H1 (cell line): ENCODE measurements at regions not wholly inside any gene's neighbourhood (a gene's known extent, or its start where the extent isn't known, plus 50 kb on each side); places are given as distances from the start of the nearest gene placed in this dataset.

Experiments
- CTCF ChIA-PET: fragments of 300-600 bp; sonication (Branson Sonifier 250); formaldehyde crosslinking; loops from one replicate; lab custom pipeline; 2021; ENCODE audit not compliant: partially characterized antibody; lab: Charles Lee
- POLR2A ChIA-PET: fragments of 300-600 bp; sonication (Branson Sonifier 250); formaldehyde crosslinking; loops from one replicate; lab custom pipeline; 2021; ENCODE audit warnings: inconsistent platforms; ENCODE audit not compliant: partially characterized antibody; lab: Charles Lee
- DNase-seq, 2 experiments: peaks; one replicate each; pipeline versions ENCODE4 v3.0.0 to v3.0.0-alpha.2; 2010 to 2022; ENCODE audit warnings: low spot score in 2 of 2, low read depth in 1 of 2, mixed read lengths in 1 of 2
- FAIRE-seq: peaks from 2 replicates; lab custom pipeline; 2011; peaks lifted over from hg19 to GRCh38; lab: Jason Lieb, UNC
- H2AFZ ChIP-seq: 2 replicates; pipeline ENCODE4 v1.8.1; 2012; ENCODE audit warnings: low read length, inconsistent platforms
- H2AK5ac ChIP-seq: 2 replicates; pipeline ENCODE4 v1.6.1; 2013; ENCODE audit warnings: low read depth, low read length
- H2BK120ac ChIP-seq: replicated peaks from 2 replicates; pipeline ENCODE3; 2013; ENCODE audit warnings: low read depth, low read length, inconsistent platforms
- H2BK12ac ChIP-seq: 2 replicates; pipeline ENCODE4 v1.6.1; 2013; ENCODE audit warnings: low read depth, low read length
- H2BK15ac ChIP-seq: 2 replicates; pipeline ENCODE4 v1.6.1; 2013; ENCODE audit warnings: low read length
- H2BK20ac ChIP-seq: 2 replicates; pipeline ENCODE4 v1.6.1; 2013; ENCODE audit warnings: low read length
- H2BK5ac ChIP-seq: 2 replicates; pipeline ENCODE4 v1.6.1; 2013; ENCODE audit warnings: low read depth, low read length
- H3K14ac ChIP-seq: 2 replicates; pipeline ENCODE4 v1.6.1; 2013; ENCODE audit warnings: inconsistent platforms; ENCODE audit not compliant: insufficient read length
- H3K18ac ChIP-seq: 2 replicates; pipeline ENCODE4 v1.6.1; 2013; ENCODE audit warnings: low read length; ENCODE audit errors: extremely low read depth
- H3K23ac ChIP-seq: 2 replicates; pipeline ENCODE4 v1.6.1; 2013; ENCODE audit warnings: inconsistent platforms; ENCODE audit not compliant: insufficient read length
- H3K23me2 ChIP-seq: 2 replicates; pipeline ENCODE4 v1.6.1; 2013; ENCODE audit warnings: low read depth, low read length
- H3K27ac ChIP-seq: 2 replicates; pipeline ENCODE4 v1.6.1; 2011; ENCODE audit warnings: low read depth, low read length, inconsistent platforms
- H3K27me3 ChIP-seq, 4 experiments: replicated peaks in 1 of 4; 1 replicate in 1 of 4; 2 replicates in 3 of 4; pipeline versions ENCODE4 v1.6.1 to v1.8.1; 2011 to 2013; ENCODE audit warnings: low read length in 3 of 4, mild to moderate bottlenecking in 3 of 4, inconsistent platforms in 2 of 4, mixed read lengths in 2 of 4, moderate library complexity in 1 of 4; ENCODE audit not compliant: control insufficient read depth in 3 of 4, insufficient read depth in 3 of 4; ENCODE audit errors: extremely low read depth in 1 of 4
- H3K36me3 ChIP-seq, 4 experiments: 2 replicates each; pipeline versions ENCODE4 v1.6.1 to v1.8.1; 2011 to 2013; ENCODE audit warnings: mild to moderate bottlenecking in 4 of 4, low read length in 3 of 4, moderate library complexity in 2 of 4, control low read depth in 1 of 4, inconsistent platforms in 1 of 4; ENCODE audit not compliant: insufficient read depth in 4 of 4, control insufficient read depth in 2 of 4
- H3K4ac ChIP-seq: replicated peaks from 2 replicates; pipeline ENCODE3; 2013; ENCODE audit warnings: low read length, low read depth, mixed read lengths, inconsistent platforms; ENCODE audit not compliant: insufficient read length
- H3K4me1 ChIP-seq, 4 experiments: replicated peaks in 1 of 4; 1 replicate in 1 of 4; 2 replicates in 3 of 4; pipeline versions ENCODE4 v1.6.1 to v1.8.1; 2011 to 2013; ENCODE audit warnings: low read length in 3 of 4, inconsistent platforms in 2 of 4, mixed read lengths in 1 of 4; ENCODE audit not compliant: insufficient read depth in 4 of 4, control insufficient read depth in 3 of 4
- H3K4me2 ChIP-seq, 2 experiments: 2 replicates each; pipeline versions ENCODE4 v1.6.1 to v1.8.1; 2011 to 2013; ENCODE audit warnings: low read depth in 2 of 2, low read length in 2 of 2, control low read depth in 1 of 2, inconsistent platforms in 1 of 2, mild to moderate bottlenecking in 1 of 2; ENCODE audit not compliant: insufficient read depth in 1 of 2
- H3K4me3 ChIP-seq, 4 experiments: fragments of 200-600, 300-600 bp in 1 of 4; sonication (generic), shearing (Covaris generic), sonication (Bioruptor Twin) in 1 of 4; 2 replicates each; pipeline versions ENCODE4 v1.5.1 to v1.8.1; 2011 to 2016; ENCODE audit warnings: low read length in 4 of 4, low read depth in 3 of 4, control low read depth in 2 of 4, inconsistent platforms in 2 of 4, mild to moderate bottlenecking in 2 of 4, mixed read lengths in 1 of 4, moderate library complexity in 1 of 4; ENCODE audit not compliant: insufficient read depth in 2 of 4; ENCODE audit errors: extremely low read depth in 1 of 4
- H3K56ac ChIP-seq: replicated peaks from 2 replicates; pipeline ENCODE3; 2013; ENCODE audit warnings: low read depth, mild to moderate bottlenecking, mixed read lengths, low read length, inconsistent platforms; ENCODE audit not compliant: insufficient read length
- H3K79me1 ChIP-seq: 2 replicates; pipeline ENCODE4 v1.6.1; 2013; ENCODE audit warnings: low read depth, low read length, control low read depth
- H3K79me2 ChIP-seq, 2 experiments: 2 replicates each; pipeline versions ENCODE4 v1.6.1 to v1.8.1; 2012 to 2013; ENCODE audit warnings: low read length in 2 of 2, mild to moderate bottlenecking in 2 of 2, inconsistent platforms in 1 of 2; ENCODE audit not compliant: insufficient read depth in 2 of 2, control insufficient read depth in 1 of 2
- H3K9ac ChIP-seq, 4 experiments: replicated peaks in 1 of 4; 1 replicate in 1 of 4; 2 replicates in 3 of 4; pipeline versions ENCODE4 v1.6.1 to v1.8.1; 2011 to 2013; ENCODE audit warnings: low read depth in 3 of 4, low read length in 3 of 4, control low read depth in 2 of 4, mild to moderate bottlenecking in 2 of 4, moderate library complexity in 2 of 4, inconsistent platforms in 1 of 4; ENCODE audit errors: extremely low read depth in 1 of 4
- H3K9me3 ChIP-seq, 2 experiments: 2 replicates each; pipeline versions ENCODE4 v1.6.1 to v1.8.1; 2012 to 2013; ENCODE audit warnings: mild to moderate bottlenecking in 2 of 2, moderate library complexity in 2 of 2, control low read depth in 1 of 2, inconsistent platforms in 1 of 2, low read depth in 1 of 2, low read length in 1 of 2, mixed read lengths in 1 of 2; ENCODE audit not compliant: insufficient read depth in 2 of 2
- H4K20me1 ChIP-seq, 2 experiments: replicated peaks in 1 of 2; 2 replicates each; pipeline versions ENCODE3 to v1.8.1; 2011 to 2013; ENCODE audit warnings: inconsistent platforms in 2 of 2, low read length in 2 of 2, mild to moderate bottlenecking in 1 of 2; ENCODE audit not compliant: insufficient read depth in 2 of 2, control insufficient read depth in 1 of 2
- H4K5ac ChIP-seq: 2 replicates; pipeline ENCODE4 v1.6.1; 2013; ENCODE audit warnings: low read length, low read depth, mixed read lengths, inconsistent platforms; ENCODE audit not compliant: insufficient read length
- H4K8ac ChIP-seq: 2 replicates; pipeline ENCODE4 v1.8.0; 2013; ENCODE audit warnings: mild to moderate bottlenecking, moderate library complexity, low read length, inconsistent platforms; ENCODE audit not compliant: insufficient read depth; ENCODE audit errors: extremely low read depth
- H4K91ac ChIP-seq: replicated peaks from 2 replicates; pipeline ENCODE3; 2013; ENCODE audit warnings: low read length, mixed read lengths, inconsistent platforms; ENCODE audit not compliant: insufficient read length
- CREB1 ChIP-seq: IDR thresholded peaks from 2 replicates; pipeline ENCODE4 v1.6.1; 2012; ENCODE audit warnings: inconsistent platforms
- CTBP2 ChIP-seq: IDR thresholded peaks from 2 replicates; pipeline ENCODE4 v1.7.0; 2011; ENCODE audit warnings: borderline replicate concordance, mild to moderate bottlenecking, moderate library complexity, mixed read lengths, low read length; ENCODE audit not compliant: insufficient read depth, insufficient read length
- EGR1 ChIP-seq: IDR thresholded peaks from 2 replicates; pipeline ENCODE4 v1.6.1; 2011; ENCODE audit warnings: low read depth, low read length, borderline replicate concordance
- RFX5 ChIP-seq: IDR thresholded peaks from 2 replicates; pipeline ENCODE4 v1.6.1; 2011; ENCODE audit warnings: low read depth, low read length, improper control_type of control experiment, borderline replicate concordance
- RNF2 ChIP-seq: fragments of 200-900, 300-1000 bp; sonication (generic); IDR thresholded peaks from 2 replicates; pipeline ENCODE4 v1.7.1; 2016; ENCODE audit warnings: borderline replicate concordance, low read depth, mild to moderate bottlenecking, antibody characterized with exemption, low read length; ENCODE audit not compliant: poor library complexity, severe bottlenecking; ENCODE audit errors: missing control alignments
- SAP30 ChIP-seq: fragments of 300-600 bp; sonication (generic); IDR thresholded peaks from 2 replicates; pipeline ENCODE4 v1.7.1; 2012; ENCODE audit warnings: low read length, moderate library complexity, mild to moderate bottlenecking, inconsistent platforms; ENCODE audit not compliant: insufficient read depth, insufficient replicate concordance
- SP2 ChIP-seq: IDR thresholded peaks from 2 replicates; pipeline ENCODE4 v1.6.1; 2012; ENCODE audit warnings: mild to moderate bottlenecking, low read length, inconsistent platforms
- WGBS, 2 experiments: shearing (Covaris generic) in 1 of 2; methylation state at CpG; one replicate each; pipeline versions ENCODE4 v1.1.6 to v1.1.7; 2013 to 2015; ENCODE audit warnings: low lambda C conversion rate in 2 of 2, mixed read lengths in 2 of 2, inconsistent platforms in 1 of 2, low coverage in 1 of 2, missing lambda C conversion rate in 1 of 2; ENCODE audit not compliant: insufficient replicate concordance in 2 of 2, insufficient coverage in 1 of 2, insufficient read length in 1 of 2; ENCODE audit errors: extremely low coverage in 1 of 2, missing lambda C conversion rate in 1 of 2; 5-methylcytosine and 5-hydroxymethylcytosine counted together
- TF ChIP-seq, protein P1 (sequence below): IDR thresholded peaks from 2 replicates; pipeline ENCODE4 v1.6.1; 2012; ENCODE audit warnings: inconsistent platforms

DNA sequence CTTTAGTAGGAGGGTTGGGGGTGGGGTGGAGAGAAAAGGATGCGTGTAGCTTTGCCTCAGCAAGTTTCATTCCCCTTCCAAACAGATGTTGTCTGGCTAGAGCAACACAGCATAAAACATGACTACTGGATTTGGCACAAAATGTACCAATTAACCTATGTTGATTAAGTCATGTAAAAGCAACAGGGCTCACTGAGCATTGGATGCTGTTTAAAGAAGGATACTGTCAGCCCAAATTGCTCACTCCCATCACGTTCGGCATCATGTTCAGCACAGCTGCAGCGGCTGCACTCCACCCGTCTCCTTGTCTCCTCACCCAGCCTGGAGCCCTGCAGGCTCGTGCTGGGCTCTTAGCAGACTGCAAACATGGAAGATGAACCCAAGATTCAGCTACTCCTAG lies 77.5 kb downstream of the DLEU7 start:
- WGBS, 2 experiments = 90% methylated on average over 6 of the region's 6 CpGs; no CpG with 5 or more reads in 1 of the 2 experiments
- no peak for FAIRE-seq
- POLR2A ChIA-PET = no interaction called here

More for the DNA sequence above, 77.5 kb downstream of the DLEU7 start:
- Histone ChIP-seq H3K23ac (no peak overlapping the region), H2BK5ac (no peak overlapping the region), H3K27ac (no peak overlapping the region), H4K5ac (no peak overlapping the region), H3K4me3 (no peak overlapping the region), H2AFZ (no peak overlapping the region), H2BK120ac (no peak overlapping the region), H3K79me2 (no peaks in the 10 kb centered on the region), H3K23me2 (no peaks in the 10 kb centered on the region), H2AK5ac (no peak overlapping the region), H4K20me1 (no peaks in the 10 kb centered on the region), H3K79me1 (no peaks in the 10 kb centered on the region), H3K4me1 (no peaks in the 10 kb centered on the region), H3K56ac (no peak overlapping the region), H3K9ac (no peak overlapping the region), H3K14ac (no peak overlapping the region), H2BK15ac (no peak overlapping the region), H3K27me3 (no peaks in the 10 kb centered on the region), H4K8ac (no peak overlapping the region), H3K9me3 (no peaks in the 10 kb centered on the region), H2BK12ac (no peak overlapping the region), H3K36me3 (no peaks in the 10 kb centered on the region), H4K91ac (no peak overlapping the region), H3K4me2 (no peak overlapping the region), H3K18ac (no peak overlapping the region), H3K4ac (no peak overlapping the region), H2BK20ac (no peak overlapping the region)
- CTCF ChIA-PET = no interaction called here
- TF ChIP-seq SAP30 (no peak), CTBP2 (no peak), RNF2 (no peak), CREB1 (no peak), RFX5 (no peak), SP2 (no peak), EGR1 (no peak)
- TF ChIP-seq, protein P1, sequence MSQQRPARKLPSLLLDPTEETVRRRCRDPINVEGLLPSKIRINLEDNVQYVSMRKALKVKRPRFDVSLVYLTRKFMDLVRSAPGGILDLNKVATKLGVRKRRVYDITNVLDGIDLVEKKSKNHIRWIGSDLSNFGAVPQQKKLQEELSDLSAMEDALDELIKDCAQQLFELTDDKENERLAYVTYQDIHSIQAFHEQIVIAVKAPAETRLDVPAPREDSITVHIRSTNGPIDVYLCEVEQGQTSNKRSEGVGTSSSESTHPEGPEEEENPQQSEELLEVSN = no peak
- DNase-seq = no peak
